Neuronal stem cell (in vitro differentiated cells): ENCODE measurements at regions not wholly inside any gene's neighbourhood (a gene's known extent, or its start where the extent isn't known, plus 50 kb on each side); places are given as distances from the start of the nearest gene placed in this dataset.
"Not testable (repeated sequence)": the region's sequence is repeated elsewhere in the genome, so short reads cannot be mapped to it uniquely, and the experiment has no call there.

Experiments
- DNase-seq: peaks from one replicate; pipeline ENCODE4 v3.0.0-alpha.2; 2013; ENCODE audit warnings: low spot score
- H2AFZ ChIP-seq: one replicate; pipeline ENCODE4 v1.6.1; 2013; ENCODE audit warnings: mild to moderate bottlenecking, low read length, inconsistent platforms
- H2AK5ac ChIP-seq: 2 replicates; pipeline ENCODE4 v1.6.1; 2013; ENCODE audit warnings: low read depth, mild to moderate bottlenecking, inconsistent platforms, low read length, moderate library complexity, mixed read lengths
- H2BK120ac ChIP-seq: 2 replicates; pipeline ENCODE4 v1.6.1; 2013; ENCODE audit warnings: low read depth, mild to moderate bottlenecking, inconsistent platforms, low read length, moderate library complexity, mixed read lengths
- H2BK12ac ChIP-seq: one replicate; pipeline ENCODE4 v1.6.1; 2013; ENCODE audit warnings: low read length, inconsistent platforms
- H2BK15ac ChIP-seq: 2 replicates; pipeline ENCODE4 v1.6.1; 2013; ENCODE audit warnings: mild to moderate bottlenecking, low read length, inconsistent platforms, mixed read lengths
- H2BK5ac ChIP-seq: one replicate; pipeline ENCODE4 v1.6.1; 2013; ENCODE audit warnings: inconsistent platforms, mild to moderate bottlenecking, low read length, moderate library complexity
- H3K14ac ChIP-seq: one replicate; pipeline ENCODE4 v1.6.1; 2013; ENCODE audit warnings: low read length, inconsistent platforms
- H3K18ac ChIP-seq: 2 replicates; pipeline ENCODE4 v1.6.1; 2013; ENCODE audit warnings: low read length, inconsistent platforms
- H3K23ac ChIP-seq: 2 replicates; pipeline ENCODE4 v1.6.1; 2013; ENCODE audit warnings: low read depth, mild to moderate bottlenecking, mixed read lengths, low read length, inconsistent platforms; ENCODE audit not compliant: poor library complexity
- H3K27ac ChIP-seq: replicated peaks from 3 replicates; pipeline ENCODE4 v1.5.1; 2013; ENCODE audit warnings: low read length, inconsistent platforms
- H3K27me3 ChIP-seq, 3 experiments: 2 replicates each; pipeline ENCODE4 v1.6.1; 2013; ENCODE audit warnings: low read length in 3 of 3, mild to moderate bottlenecking in 2 of 3, inconsistent platforms in 1 of 3, low read depth in 1 of 3, mixed read lengths in 1 of 3, moderate library complexity in 1 of 3; ENCODE audit not compliant: control insufficient read depth in 3 of 3, insufficient read depth in 3 of 3
- H3K36me3 ChIP-seq, 2 donors: replicated peaks in 1 of 2; 2 replicates each; pipeline ENCODE4 v1.6.1; 2013; ENCODE audit warnings: low read length in 2 of 2; ENCODE audit not compliant: control insufficient read depth in 2 of 2, insufficient read depth in 2 of 2
- H3K4ac ChIP-seq: 2 replicates; pipeline ENCODE4 v1.6.1; 2013; ENCODE audit warnings: inconsistent platforms, mild to moderate bottlenecking, low read length, moderate library complexity
- H3K4me1 ChIP-seq, 2 donors: 1 replicate in 1 of 2; 2 replicates in 1 of 2; pipeline ENCODE4 v1.6.1; 2013; ENCODE audit warnings: low read length in 2 of 2, low read depth in 1 of 2; ENCODE audit not compliant: control insufficient read depth in 2 of 2, insufficient read depth in 1 of 2
- H3K4me2 ChIP-seq: one replicate; pipeline ENCODE4 v1.6.1; 2013; ENCODE audit warnings: mild to moderate bottlenecking, low read length, inconsistent platforms; ENCODE audit not compliant: insufficient read depth, poor library complexity, severe bottlenecking
- H3K4me3 ChIP-seq, 2 donors: 2 replicates each; pipeline ENCODE4 v1.5.1; 2013; ENCODE audit warnings: low read length in 2 of 2, mild to moderate bottlenecking in 2 of 2, inconsistent platforms in 1 of 2, moderate library complexity in 1 of 2
- H3K79me1 ChIP-seq: one replicate; pipeline ENCODE4 v1.6.1; 2013; ENCODE audit warnings: low read depth, mild to moderate bottlenecking, inconsistent platforms, low read length, moderate library complexity
- H3K9ac ChIP-seq: one replicate; pipeline ENCODE4 v1.6.1; 2013; ENCODE audit warnings: mild to moderate bottlenecking, low read depth, low read length, inconsistent platforms; ENCODE audit not compliant: poor library complexity
- H3K9me3 ChIP-seq, 2 donors: replicated peaks in 1 of 2; 2 replicates each; pipeline versions ENCODE3 to v1.6.1; 2013; ENCODE audit warnings: low read length in 2 of 2, mild to moderate bottlenecking in 2 of 2, inconsistent platforms in 1 of 2, low read depth in 1 of 2, mixed read lengths in 1 of 2, moderate library complexity in 1 of 2; ENCODE audit not compliant: control insufficient read depth in 2 of 2, insufficient read depth in 1 of 2
- H4K8ac ChIP-seq: one replicate; pipeline ENCODE4 v1.6.1; 2013; ENCODE audit warnings: low read depth, mild to moderate bottlenecking, inconsistent platforms, low read length, moderate library complexity
- H4K91ac ChIP-seq: one replicate; pipeline ENCODE4 v1.6.1; 2013; ENCODE audit warnings: low read length, low read depth, mild to moderate bottlenecking, inconsistent platforms; ENCODE audit not compliant: poor library complexity
- WGBS, 2 donors: extraction: QIAGEN DNeasy Blood & Tissue Kit; methylation state at CpG; one replicate each; pipeline ENCODE4 v1.1.7; 2013; ENCODE audit warnings: missing lambda C conversion rate in 2 of 2, mixed read lengths in 1 of 2; ENCODE audit not compliant: insufficient read length in 2 of 2, insufficient replicate concordance in 1 of 2; ENCODE audit errors: extremely low coverage in 2 of 2; 5-methylcytosine and 5-hydroxymethylcytosine counted together

DNA sequence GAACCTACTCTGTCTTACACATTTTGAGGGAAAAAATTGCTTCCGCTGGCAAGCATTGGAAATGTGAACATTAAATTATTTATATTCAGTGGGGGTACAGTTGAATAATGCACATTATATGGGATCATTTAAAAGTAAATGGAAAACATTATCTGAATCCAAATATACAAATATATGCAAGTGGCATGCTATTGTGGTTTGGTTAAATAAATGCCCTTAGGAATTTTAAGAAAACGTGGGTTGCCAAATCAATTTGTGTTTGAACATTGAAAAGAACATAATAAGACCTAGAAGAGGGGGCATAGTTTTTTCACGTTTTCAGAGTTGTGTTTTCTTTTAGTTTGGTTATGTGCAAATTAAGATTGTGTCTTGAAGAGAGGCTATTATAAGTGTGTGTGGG is 230.5 kb upstream of the PRKX start:
- no CpG with 5 or more reads among the region's 3 CpGs for WGBS, 2 donors

DNA sequence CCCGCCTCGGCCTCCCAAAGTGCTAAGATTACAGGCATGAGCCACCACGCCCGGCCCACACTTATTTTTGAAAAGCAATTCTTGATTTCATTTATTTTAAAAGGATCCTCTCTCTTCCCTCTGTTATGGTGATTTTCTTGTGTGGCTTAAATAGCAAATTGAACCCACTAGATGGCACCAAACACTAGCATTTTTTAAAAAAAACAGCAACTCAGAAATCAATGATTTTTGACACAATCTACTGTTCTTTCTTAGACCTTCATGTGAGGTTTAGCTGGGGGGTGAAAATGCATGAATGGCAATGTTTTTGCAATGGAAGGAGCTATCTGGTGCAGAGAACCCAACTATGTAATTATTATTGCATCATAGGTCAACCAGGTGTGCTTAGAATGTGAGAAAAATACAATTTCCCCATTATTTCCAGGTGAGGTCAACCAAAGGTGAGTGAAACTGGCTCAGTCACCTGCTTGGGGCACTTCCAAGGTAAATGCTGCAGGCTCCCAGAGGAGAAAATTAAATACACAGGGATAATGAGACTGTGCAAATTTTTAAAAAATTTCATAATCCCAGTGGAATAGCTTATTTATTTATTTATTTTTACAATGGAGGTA is 226.7 kb upstream of the PRKX start:
- no peaks in the 10 kb centered on the region for H3K4me1 ChIP-seq

More for the DNA sequence above, 230.5 kb upstream of the PRKX start:
- H2BK15ac ChIP-seq, result no peak overlapping the region
- no peak overlapping the region for H3K27ac ChIP-seq
- H3K36me3 ChIP-seq, result no peaks in the 10 kb centered on the region
- H3K4me2 ChIP-seq, result no peak overlapping the region
- H2AK5ac ChIP-seq, result no peak overlapping the region
- no peak overlapping the region for H3K4ac ChIP-seq
- H3K79me1 ChIP-seq, result no peaks in the 10 kb centered on the region
- no peak overlapping the region for H4K91ac ChIP-seq
- H3K4me1 ChIP-seq, result no peaks in the 10 kb centered on the region
- H3K9me3 ChIP-seq, result no peaks in the 10 kb centered on the region
- no peaks in the 10 kb centered on the region for H3K27me3 ChIP-seq
- H2AFZ ChIP-seq, result no peak overlapping the region
- H2BK12ac ChIP-seq, result no peak overlapping the region
- no peak overlapping the region for H3K14ac ChIP-seq
- H3K9ac ChIP-seq, result no peak overlapping the region
- no peak for DNase-seq
- H4K8ac ChIP-seq, result no peak overlapping the region
- no peak overlapping the region for H3K18ac ChIP-seq
- no peak overlapping the region for H2BK5ac ChIP-seq
- no peak overlapping the region for H2BK120ac ChIP-seq
- no peak overlapping the region for H3K23ac ChIP-seq
- no peak overlapping the region for H3K4me3 ChIP-seq

DNA sequence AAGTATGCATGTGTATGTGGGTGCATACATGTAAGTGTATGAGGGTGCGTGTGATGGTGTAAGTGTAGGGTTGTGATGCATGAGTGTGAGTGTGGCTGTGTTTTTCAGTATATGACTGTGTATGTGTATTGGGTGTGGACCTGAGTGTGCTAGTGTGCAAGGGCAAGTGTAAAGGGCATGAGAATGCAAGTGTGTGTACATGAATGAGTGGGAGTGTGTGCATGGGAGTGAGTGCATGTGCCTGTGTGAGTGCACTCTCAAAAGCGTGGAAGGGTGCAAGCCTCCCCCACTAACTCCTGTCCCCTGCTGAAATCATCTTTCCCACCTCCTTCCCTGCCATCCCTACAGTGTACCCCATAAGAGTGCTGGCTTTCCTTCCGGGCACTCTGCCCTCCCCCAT is 225.1 kb upstream of the PRKX start:
- no peak overlapping the region for H2BK5ac ChIP-seq
- no peak overlapping the region for H2AFZ ChIP-seq

More for the DNA sequence above, 226.7 kb upstream of the PRKX start:
- no peak overlapping the region for H3K23ac ChIP-seq
- H2AFZ ChIP-seq, result no peak overlapping the region
- H4K91ac ChIP-seq, result no peak overlapping the region
- H3K14ac ChIP-seq, result no peak overlapping the region
- no peak overlapping the region for H3K4me3 ChIP-seq
- no peak overlapping the region for H2BK120ac ChIP-seq
- no peaks in the 10 kb centered on the region for H3K79me1 ChIP-seq
- no peak overlapping the region for H3K27ac ChIP-seq
- H3K27me3 ChIP-seq, result no peaks in the 10 kb centered on the region
- H2BK15ac ChIP-seq, result no peak overlapping the region
- H2AK5ac ChIP-seq, result no peak overlapping the region
- H3K9ac ChIP-seq, result no peak overlapping the region
- no peak overlapping the region for H2BK12ac ChIP-seq
- no peak for DNase-seq
- WGBS, 2 donors, result no CpG with 5 or more reads among the region's 4 CpGs
- H2BK5ac ChIP-seq, result no peak overlapping the region
- H3K18ac ChIP-seq, result no peak overlapping the region
- H3K4me2 ChIP-seq, result no peak overlapping the region
- no peak overlapping the region for H4K8ac ChIP-seq
- H3K4ac ChIP-seq, result no peak overlapping the region
- H3K9me3 ChIP-seq, result no peaks in the 10 kb centered on the region
- no peaks in the 10 kb centered on the region for H3K36me3 ChIP-seq

DNA sequence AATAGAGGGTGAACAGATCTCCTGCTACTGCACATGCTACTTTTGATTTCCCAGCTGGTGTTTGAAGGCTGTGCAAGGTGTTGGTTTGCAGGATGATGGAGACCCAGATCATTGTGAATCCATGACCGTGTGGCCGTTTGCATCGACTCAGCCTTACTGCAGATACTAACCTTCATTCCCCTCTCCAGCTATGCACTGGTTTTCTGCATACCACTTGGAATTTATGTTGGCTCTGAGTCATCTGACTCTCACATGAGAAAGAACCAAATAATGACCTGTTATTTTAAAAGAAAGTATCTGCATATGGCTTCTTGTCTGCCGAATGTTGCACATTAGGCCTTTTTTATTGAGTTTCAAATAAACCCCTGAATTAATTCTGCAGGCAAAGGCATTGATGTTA is 221.7 kb upstream of the PRKX start:
- DNase-seq, result not testable (repeated sequence)

More for the DNA sequence above, 225.1 kb upstream of the PRKX start:
- no peak overlapping the region for H3K23ac ChIP-seq
- no peaks in the 10 kb centered on the region for H3K4me1 ChIP-seq
- H4K91ac ChIP-seq, result no peak overlapping the region
- H3K27ac ChIP-seq, result no peak overlapping the region
- H4K8ac ChIP-seq, result no peak overlapping the region
- no peak overlapping the region for H3K4ac ChIP-seq
- H2AK5ac ChIP-seq, result no peak overlapping the region
- no peaks in the 10 kb centered on the region for H3K36me3 ChIP-seq
- no peak overlapping the region for H2BK120ac ChIP-seq
- WGBS, 2 donors, result 100% methylated on average over 1 of the region's 3 CpGs; no CpG with 5 or more reads in 1 of the 2 donors
- H3K4me3 ChIP-seq, result peak overlapping the region in 1 of 2 donors; percentile 50
- no peak overlapping the region for H3K14ac ChIP-seq
- H3K18ac ChIP-seq, result no peak overlapping the region
- H2BK12ac ChIP-seq, result no peak overlapping the region
- no peak overlapping the region for H3K4me2 ChIP-seq
- no peaks in the 10 kb centered on the region for H3K79me1 ChIP-seq
- DNase-seq, result no peak
- H3K27me3 ChIP-seq, result no peaks in the 10 kb centered on the region
- no peak overlapping the region for H2BK15ac ChIP-seq
- H3K9me3 ChIP-seq, result no peaks in the 10 kb centered on the region
- no peak overlapping the region for H3K9ac ChIP-seq

More for the DNA sequence above, 221.7 kb upstream of the PRKX start:
- not testable (repeated sequence) for H2AK5ac ChIP-seq, H2BK5ac ChIP-seq, H2BK120ac ChIP-seq, H2AFZ ChIP-seq, H3K27ac ChIP-seq, H2BK15ac ChIP-seq, H3K23ac ChIP-seq, H4K8ac ChIP-seq, H3K4me3 ChIP-seq, H3K79me1 ChIP-seq, H3K18ac ChIP-seq, H4K91ac ChIP-seq, H3K4ac ChIP-seq, H3K4me1 ChIP-seq, H3K4me2 ChIP-seq, H3K36me3 ChIP-seq, H3K14ac ChIP-seq, H3K27me3 ChIP-seq, H2BK12ac ChIP-seq, H3K9me3 ChIP-seq, H3K9ac ChIP-seq
- WGBS, 2 donors, result no CpG with 5 or more reads among the region's 4 CpGs
